WTC11 (cell line): ENCODE measurements at regions not wholly inside any gene's neighbourhood (a gene's known extent, or its start where the extent isn't known, plus 50 kb on each side); places are given as distances from the start of the nearest gene placed in this dataset.

Experiments
- ATAC-seq: fragments of 200-7000 bp; cut with Tn5 transposase; 2 replicates; pipeline ENCODE4 v1.10.0; 2021; ENCODE audit warnings: mild to moderate bottlenecking, moderate library complexity
- CTCF ChIA-PET: fragments of 300-600 bp; sonication (Branson Sonifier 250); formaldehyde crosslinking; loops from one replicate; lab custom pipeline; 2021; ENCODE audit warnings: antibody characterized with exemption; lab: Charles Lee
- POLR2A ChIA-PET: fragments of 350-600 bp; sonication (Branson Sonifier 250); formaldehyde crosslinking; loops from one replicate; lab custom pipeline; 2021; ENCODE audit warnings: antibody characterized with exemption; lab: Charles Lee
- DNase-seq: peaks from one replicate; pipeline ENCODE4 v3.0.0; 2021; ENCODE audit warnings: low spot score
- H3K27ac Mint-ChIP-seq: 2 replicates; pipeline ENCODE4 v1.8.0; 2021; ENCODE audit warnings: mixed read lengths
- H3K27me3 Mint-ChIP-seq: 2 replicates; pipeline ENCODE4 v1.8.0; 2021; ENCODE audit warnings: low read depth, mild to moderate bottlenecking, moderate library complexity, mixed read lengths
- H3K36me3 Mint-ChIP-seq: 2 replicates; pipeline ENCODE4 v1.8.0; 2021; ENCODE audit warnings: mixed read lengths
- H3K4me1 Mint-ChIP-seq: 2 replicates; pipeline ENCODE4 v1.8.0; 2022; ENCODE audit warnings: mixed read lengths
- H3K4me3 Mint-ChIP-seq: 2 replicates; pipeline ENCODE4 v1.8.0; 2021; ENCODE audit warnings: mild to moderate bottlenecking, moderate library complexity, mixed read lengths
- H3K9me3 Mint-ChIP-seq: 2 replicates; pipeline ENCODE4 v1.8.0; 2021; ENCODE audit warnings: mixed read lengths
- ELF4 ChIP-seq: sonication (generic); formaldehyde crosslinking; IDR thresholded peaks from 2 replicates; pipeline ENCODE4 v1.8.1; 2022; ENCODE audit warnings: low read depth, mild to moderate bottlenecking, moderate library complexity, missing genetic modification reagents
- EMX1 ChIP-seq: fragments of 250-450 bp; sonication (Bioruptor Pico); IDR thresholded peaks from 2 replicates; pipeline ENCODE4 v1.8.0; 2021; ENCODE audit warnings: mild to moderate bottlenecking
- ESRRA ChIP-seq: sonication (generic); formaldehyde crosslinking; IDR thresholded peaks from 2 replicates; pipeline ENCODE4 v1.8.1; 2022; ENCODE audit warnings: mild to moderate bottlenecking, missing genetic modification reagents, borderline replicate concordance
- FOXK1 ChIP-seq: sonication (generic); formaldehyde crosslinking; IDR thresholded peaks from 2 replicates; pipeline ENCODE4 v1.8.0; 2022; ENCODE audit warnings: mild to moderate bottlenecking, moderate library complexity, missing genetic modification reagents
- IRF2 ChIP-seq: sonication (generic); formaldehyde crosslinking; IDR thresholded peaks from 2 replicates; pipeline ENCODE4 v1.8.0; 2022; ENCODE audit warnings: low read depth, missing genetic modification reagents, borderline replicate concordance
- JAZF1 ChIP-seq: fragments of 250-450 bp; sonication (Bioruptor Pico); IDR thresholded peaks from 2 replicates; pipeline ENCODE4 v1.9.0; 2021; ENCODE audit warnings: moderate library complexity, mild to moderate bottlenecking, inconsistent platforms
- NFYB ChIP-seq: sonication (generic); formaldehyde crosslinking; conservative IDR thresholded peaks from 2 replicates; pipeline ENCODE4 v1.8.0; 2022; ENCODE audit warnings: low read depth, missing genetic modification reagents
- RORB ChIP-seq: fragments of 250-450 bp; sonication (Bioruptor Pico); IDR thresholded peaks from 2 replicates; pipeline ENCODE4 v1.9.0; 2021; ENCODE audit warnings: mild to moderate bottlenecking
- TEAD1 ChIP-seq: sonication (generic); formaldehyde crosslinking; IDR thresholded peaks from 2 replicates; pipeline ENCODE4 v1.8.0; 2022; ENCODE audit warnings: mild to moderate bottlenecking, missing genetic modification reagents
- ZBTB21 ChIP-seq: sonication (generic); formaldehyde crosslinking; IDR thresholded peaks from 2 replicates; pipeline ENCODE4 v1.8.1; 2023; ENCODE audit warnings: mild to moderate bottlenecking, missing genetic modification reagents, borderline replicate concordance
- ZNF263 ChIP-seq: sonication (generic); formaldehyde crosslinking; IDR thresholded peaks from 2 replicates; pipeline ENCODE4 v1.8.1; 2022; ENCODE audit warnings: low read depth, mild to moderate bottlenecking, moderate library complexity, missing genetic modification reagents
- ZNF416 ChIP-seq: fragments of 250-450 bp; sonication (Bioruptor Pico); IDR thresholded peaks from 2 replicates; pipeline ENCODE4 v1.9.0; 2021; ENCODE audit warnings: mild to moderate bottlenecking, inconsistent platforms
- TF ChIP-seq, protein P1 (sequence below): sonication (generic); formaldehyde crosslinking; IDR thresholded peaks from 2 replicates; pipeline ENCODE4 v1.8.0; 2022; ENCODE audit warnings: missing genetic modification reagents
- TF ChIP-seq, protein P2 (sequence below): sonication (generic); formaldehyde crosslinking; conservative IDR thresholded peaks from 2 replicates; pipeline ENCODE4 v1.8.1; 2022; ENCODE audit warnings: mild to moderate bottlenecking, missing genetic modification reagents
- TF ChIP-seq, protein P3 (sequence below): sonication (generic); formaldehyde crosslinking; IDR thresholded peaks from 2 replicates; pipeline ENCODE4 v1.8.1; 2023; ENCODE audit warnings: mild to moderate bottlenecking, missing genetic modification reagents, moderate library complexity
- TF ChIP-seq, protein P4 (sequence below): fragments of 250-450 bp; sonication (Bioruptor Pico); IDR thresholded peaks from 2 replicates; pipeline ENCODE4 v1.9.0; 2021; ENCODE audit warnings: mild to moderate bottlenecking
- TF ChIP-seq, protein P5 (sequence below): sonication (generic); formaldehyde crosslinking; IDR thresholded peaks from 2 replicates; pipeline ENCODE4 v1.8.1; 2022; ENCODE audit warnings: mild to moderate bottlenecking, missing genetic modification reagents, moderate library complexity, borderline replicate concordance

DNA sequence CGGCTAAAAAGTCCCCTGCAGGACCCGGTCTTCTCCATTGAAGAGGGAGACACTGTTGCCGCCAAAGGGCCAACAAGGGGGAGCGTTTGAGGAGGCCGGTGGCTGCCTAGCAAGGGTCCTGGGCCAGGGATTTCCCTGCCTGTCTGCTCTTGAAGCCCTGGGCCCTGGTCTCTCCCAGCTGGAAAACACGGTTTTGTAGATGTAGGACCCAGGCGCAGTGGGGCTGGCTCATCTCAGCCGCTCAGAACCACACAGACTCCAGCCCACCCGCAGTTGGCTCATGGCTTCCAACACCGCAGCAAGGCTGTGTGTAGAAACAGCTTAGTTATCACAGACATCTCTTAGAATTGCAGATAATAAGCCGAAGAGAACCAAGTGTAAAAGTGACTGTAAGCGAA lies 57.1 kb upstream of the TWIST2 start:
- TF ChIP-seq ZNF416 (CRISPR knock-in tag) (no peak), RORB (CRISPR knock-in tag) (no peak)
- TF ChIP-seq, protein P1, sequence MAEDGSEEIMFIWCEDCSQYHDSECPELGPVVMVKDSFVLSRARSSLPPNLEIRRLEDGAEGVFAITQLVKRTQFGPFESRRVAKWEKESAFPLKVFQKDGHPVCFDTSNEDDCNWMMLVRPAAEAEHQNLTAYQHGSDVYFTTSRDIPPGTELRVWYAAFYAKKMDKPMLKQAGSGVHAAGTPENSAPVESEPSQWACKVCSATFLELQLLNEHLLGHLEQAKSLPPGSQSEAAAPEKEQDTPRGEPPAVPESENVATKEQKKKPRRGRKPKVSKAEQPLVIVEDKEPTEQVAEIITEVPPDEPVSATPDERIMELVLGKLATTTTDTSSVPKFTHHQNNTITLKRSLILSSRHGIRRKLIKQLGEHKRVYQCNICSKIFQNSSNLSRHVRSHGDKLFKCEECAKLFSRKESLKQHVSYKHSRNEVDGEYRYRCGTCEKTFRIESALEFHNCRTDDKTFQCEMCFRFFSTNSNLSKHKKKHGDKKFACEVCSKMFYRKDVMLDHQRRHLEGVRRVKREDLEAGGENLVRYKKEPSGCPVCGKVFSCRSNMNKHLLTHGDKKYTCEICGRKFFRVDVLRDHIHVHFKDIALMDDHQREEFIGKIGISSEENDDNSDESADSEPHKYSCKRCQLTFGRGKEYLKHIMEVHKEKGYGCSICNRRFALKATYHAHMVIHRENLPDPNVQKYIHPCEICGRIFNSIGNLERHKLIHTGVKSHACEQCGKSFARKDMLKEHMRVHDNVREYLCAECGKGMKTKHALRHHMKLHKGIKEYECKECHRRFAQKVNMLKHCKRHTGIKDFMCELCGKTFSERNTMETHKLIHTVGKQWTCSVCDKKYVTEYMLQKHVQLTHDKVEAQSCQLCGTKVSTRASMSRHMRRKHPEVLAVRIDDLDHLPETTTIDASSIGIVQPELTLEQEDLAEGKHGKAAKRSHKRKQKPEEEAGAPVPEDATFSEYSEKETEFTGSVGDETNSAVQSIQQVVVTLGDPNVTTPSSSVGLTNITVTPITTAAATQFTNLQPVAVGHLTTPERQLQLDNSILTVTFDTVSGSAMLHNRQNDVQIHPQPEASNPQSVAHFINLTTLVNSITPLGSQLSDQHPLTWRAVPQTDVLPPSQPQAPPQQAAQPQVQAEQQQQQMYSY (CRISPR knock-in tag) = no peak
- POLR2A ChIA-PET = no interaction called here
- ATAC-seq (no peak), DNase-seq (no peak)
- Mint-ChIP-seq H3K36me3 (peaks cover 2% of the 10 kb centered on the region; the same call in 1 of the 2 replicates), H3K4me3 (no peak overlapping the region), H3K27me3 (no peaks in the 10 kb centered on the region), H3K4me1 (no peaks in the 10 kb centered on the region), H3K9me3 (peaks cover 3% of the 10 kb centered on the region; the same call in 1 of the 2 replicates), H3K27ac (no peak overlapping the region)
- CTCF ChIA-PET = interaction anchor here (1.1 to 1.3 kb wide), 2 partner anchors 71 to 84 kb away, joined by 3 to 5 read pairs; no protein-coding TSS in a partner anchor

DNA sequence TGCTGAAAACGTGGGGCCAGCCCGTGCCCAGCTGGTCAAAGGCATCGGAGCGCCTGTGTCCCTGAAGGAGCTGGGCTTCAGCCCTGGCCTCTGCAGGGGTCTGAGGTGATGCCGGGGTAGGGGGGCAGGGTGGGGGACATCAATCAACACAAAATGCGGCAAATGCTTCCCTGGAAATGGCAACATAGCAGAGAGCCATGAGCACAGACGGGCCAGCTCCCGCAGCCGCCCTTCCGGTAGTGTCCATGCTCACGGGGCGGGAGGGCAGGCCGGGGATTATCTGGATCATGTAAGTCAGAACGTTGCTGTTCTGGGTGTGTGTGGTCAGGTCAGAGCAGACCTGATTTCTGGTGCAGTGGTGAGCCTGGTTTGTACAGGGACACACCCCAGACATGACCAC lies 56.5 kb upstream of the TWIST2 start:
- Mint-ChIP-seq H3K27me3 (no peaks in the 10 kb centered on the region), H3K27ac (no peak overlapping the region)
- CTCF ChIA-PET = interaction anchor here (1.1 to 1.3 kb wide), 2 partner anchors 71 to 84 kb away, joined by 3 to 5 read pairs; no protein-coding TSS in a partner anchor
- TF ChIP-seq FOXK1 (no peak), TEAD1 (CRISPR knock-in tag) (no peak), ESRRA (CRISPR knock-in tag) (no peak), ZBTB21 (CRISPR knock-in tag) (no peak), JAZF1 (CRISPR knock-in tag) (no peak), ZNF263 (CRISPR knock-in tag) (no peak), NFYB (CRISPR knock-in tag) (no peak), EMX1 (CRISPR knock-in tag) (no peak), ELF4 (CRISPR knock-in tag) (no peak), IRF2 (CRISPR knock-in tag) (no peak)
- TF ChIP-seq, protein P2, sequence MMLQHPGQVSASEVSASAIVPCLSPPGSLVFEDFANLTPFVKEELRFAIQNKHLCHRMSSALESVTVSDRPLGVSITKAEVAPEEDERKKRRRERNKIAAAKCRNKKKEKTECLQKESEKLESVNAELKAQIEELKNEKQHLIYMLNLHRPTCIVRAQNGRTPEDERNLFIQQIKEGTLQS (CRISPR knock-in tag) = no peak
- TF ChIP-seq, protein P3, sequence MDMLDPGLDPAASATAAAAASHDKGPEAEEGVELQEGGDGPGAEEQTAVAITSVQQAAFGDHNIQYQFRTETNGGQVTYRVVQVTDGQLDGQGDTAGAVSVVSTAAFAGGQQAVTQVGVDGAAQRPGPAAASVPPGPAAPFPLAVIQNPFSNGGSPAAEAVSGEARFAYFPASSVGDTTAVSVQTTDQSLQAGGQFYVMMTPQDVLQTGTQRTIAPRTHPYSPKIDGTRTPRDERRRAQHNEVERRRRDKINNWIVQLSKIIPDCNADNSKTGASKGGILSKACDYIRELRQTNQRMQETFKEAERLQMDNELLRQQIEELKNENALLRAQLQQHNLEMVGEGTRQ (CRISPR knock-in tag) = no peak
- TF ChIP-seq, protein P4, sequence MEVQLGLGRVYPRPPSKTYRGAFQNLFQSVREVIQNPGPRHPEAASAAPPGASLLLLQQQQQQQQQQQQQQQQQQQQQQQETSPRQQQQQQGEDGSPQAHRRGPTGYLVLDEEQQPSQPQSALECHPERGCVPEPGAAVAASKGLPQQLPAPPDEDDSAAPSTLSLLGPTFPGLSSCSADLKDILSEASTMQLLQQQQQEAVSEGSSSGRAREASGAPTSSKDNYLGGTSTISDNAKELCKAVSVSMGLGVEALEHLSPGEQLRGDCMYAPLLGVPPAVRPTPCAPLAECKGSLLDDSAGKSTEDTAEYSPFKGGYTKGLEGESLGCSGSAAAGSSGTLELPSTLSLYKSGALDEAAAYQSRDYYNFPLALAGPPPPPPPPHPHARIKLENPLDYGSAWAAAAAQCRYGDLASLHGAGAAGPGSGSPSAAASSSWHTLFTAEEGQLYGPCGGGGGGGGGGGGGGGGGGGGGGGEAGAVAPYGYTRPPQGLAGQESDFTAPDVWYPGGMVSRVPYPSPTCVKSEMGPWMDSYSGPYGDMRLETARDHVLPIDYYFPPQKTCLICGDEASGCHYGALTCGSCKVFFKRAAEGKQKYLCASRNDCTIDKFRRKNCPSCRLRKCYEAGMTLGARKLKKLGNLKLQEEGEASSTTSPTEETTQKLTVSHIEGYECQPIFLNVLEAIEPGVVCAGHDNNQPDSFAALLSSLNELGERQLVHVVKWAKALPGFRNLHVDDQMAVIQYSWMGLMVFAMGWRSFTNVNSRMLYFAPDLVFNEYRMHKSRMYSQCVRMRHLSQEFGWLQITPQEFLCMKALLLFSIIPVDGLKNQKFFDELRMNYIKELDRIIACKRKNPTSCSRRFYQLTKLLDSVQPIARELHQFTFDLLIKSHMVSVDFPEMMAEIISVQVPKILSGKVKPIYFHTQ (CRISPR knock-in tag) = no peak
- TF ChIP-seq, protein P5, sequence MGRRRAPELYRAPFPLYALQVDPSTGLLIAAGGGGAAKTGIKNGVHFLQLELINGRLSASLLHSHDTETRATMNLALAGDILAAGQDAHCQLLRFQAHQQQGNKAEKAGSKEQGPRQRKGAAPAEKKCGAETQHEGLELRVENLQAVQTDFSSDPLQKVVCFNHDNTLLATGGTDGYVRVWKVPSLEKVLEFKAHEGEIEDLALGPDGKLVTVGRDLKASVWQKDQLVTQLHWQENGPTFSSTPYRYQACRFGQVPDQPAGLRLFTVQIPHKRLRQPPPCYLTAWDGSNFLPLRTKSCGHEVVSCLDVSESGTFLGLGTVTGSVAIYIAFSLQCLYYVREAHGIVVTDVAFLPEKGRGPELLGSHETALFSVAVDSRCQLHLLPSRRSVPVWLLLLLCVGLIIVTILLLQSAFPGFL (CRISPR knock-in tag) = no peak
- TF ChIP-seq, all 79 proteins: peak for 0
- POLR2A ChIA-PET = no interaction called here
- Mint-ChIP-seq H3K36me3 (peaks cover 2% of the 10 kb centered on the region; the same call in 1 of the 2 replicates), H3K4me3 (no peak overlapping the region), H3K9me3 (peaks cover 3% of the 10 kb centered on the region; the same call in 1 of the 2 replicates), H3K4me1 (no peaks in the 10 kb centered on the region)
- DNase-seq = no peak
- ATAC-seq = no peak
